ENCODE measurements at regions not wholly inside any gene's neighbourhood (a gene's known extent, or its start where the extent isn't known, plus 50 kb on each side); places are given as distances from the start of the nearest gene placed in this dataset.
A peak's percentile ranks its signal among the peaks of the same experiment; 100 is the strongest.

GRCh38 chr6:12635813-12636212 is 80.8 kb upstream of the PHACTR1 start:
- Mint-ChIP-seq H3K4me3 (no peak overlapping the region), H3K4me1 (no peaks in the 10 kb centered on the region), H3K27ac (no peak overlapping the region), H3K9me3 (peaks cover 13% of the 10 kb centered on the region), H3K36me3 (ENCODE audit: low read depth) (no peaks in the 10 kb centered on the region), H3K27me3 (ENCODE audit: insufficient read depth) (no peaks in the 10 kb centered on the region)
- DNase-seq: no peak
- peaks cover 12% of the 10 kb centered on the region for H3K9me3 ChIP-seq (ENCODE audit: control insufficient read depth, low read length)
- H3K27me3 ChIP-seq (ENCODE audit: control insufficient read depth, insufficient read depth, low read length, poor library complexity, severe bottlenecking): no peaks in the 10 kb centered on the region
- H3K9ac ChIP-seq (ENCODE audit: extremely low read depth, low read length, poor library complexity, severe bottlenecking): no peak overlapping the region
- no peak overlapping the region for H3K4me3 ChIP-seq (ENCODE audit: low read length)
- WGBS, 2 experiments (ENCODE audit: insufficient coverage in 1 of 2, insufficient read length in 1 of 2): 98 to 100% methylated on average over 1 to 2 of the region's 3 CpGs
- no peak for TF ChIP-seq CTCF (conservative IDR thresholded peaks at IDR 0.05)
- no peaks in the 10 kb centered on the region for H3K4me1 ChIP-seq (ENCODE audit: control insufficient read depth, insufficient read depth, low read length)
- no peaks in the 10 kb centered on the region for H3K36me3 ChIP-seq (ENCODE audit: control insufficient read depth, insufficient read depth, low read length)
- H3K27ac ChIP-seq (ENCODE audit: low read depth, low read length): no peak overlapping the region

DNA sequence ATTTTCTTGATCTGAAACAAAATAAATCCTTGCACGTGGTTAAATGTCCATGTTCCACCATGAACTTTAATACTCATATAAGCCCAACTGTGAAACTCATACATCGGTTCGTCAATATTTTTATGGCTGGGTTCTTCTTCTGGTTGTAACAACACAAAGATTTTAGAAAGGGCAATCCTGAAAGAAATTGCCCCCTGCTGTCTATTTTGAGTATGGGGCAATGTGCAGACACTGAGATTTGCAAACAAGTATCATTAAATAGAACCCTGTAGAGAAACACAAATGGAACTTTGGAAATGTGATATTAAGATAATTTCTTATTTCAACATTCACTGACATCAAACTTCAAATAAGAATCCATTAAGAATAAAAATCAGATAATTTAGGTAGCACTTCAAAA is 80.2 kb upstream of the PHACTR1 start:
- no peaks in the 10 kb centered on the region for H3K4me1 ChIP-seq (ENCODE audit: control insufficient read depth, insufficient read depth, low read length)
- peaks cover 12% of the 10 kb centered on the region for H3K9me3 ChIP-seq (ENCODE audit: control insufficient read depth, low read length)
- DNase-seq: no peak
- H3K36me3 ChIP-seq (ENCODE audit: control insufficient read depth, insufficient read depth, low read length): no peaks in the 10 kb centered on the region
- Mint-ChIP-seq H3K27ac (no peak overlapping the region), H3K4me3 (no peak overlapping the region), H3K27me3 (ENCODE audit: insufficient read depth) (no peaks in the 10 kb centered on the region), H3K9me3 (peaks cover 17% of the 10 kb centered on the region), H3K36me3 (ENCODE audit: low read depth) (no peaks in the 10 kb centered on the region), H3K4me1 (no peaks in the 10 kb centered on the region)
- TF ChIP-seq CTCF (conservative IDR thresholded peaks at IDR 0.05): peak; percentile 53
- H3K27ac ChIP-seq (ENCODE audit: low read depth, low read length): no peak overlapping the region
- H3K27me3 ChIP-seq (ENCODE audit: control insufficient read depth, insufficient read depth, low read length, poor library complexity, severe bottlenecking): no peaks in the 10 kb centered on the region
- H3K4me3 ChIP-seq (ENCODE audit: low read length): no peak overlapping the region
- 92 to 100% methylated on average over 3 of the region's 3 CpGs for WGBS, 2 experiments (ENCODE audit: insufficient coverage in 1 of 2, insufficient read length in 1 of 2)
- H3K9ac ChIP-seq (ENCODE audit: extremely low read depth, low read length, poor library complexity, severe bottlenecking): no peak overlapping the region

GRCh38 chr6:12637960-12638641 is 78.5 kb upstream of the PHACTR1 start:
- peak; percentile 91 for DNase-seq
- TF ChIP-seq CTCF (conservative IDR thresholded peaks at IDR 0.05): peak; percentile 96
- Mint-ChIP-seq H3K4me1 (no peaks in the 10 kb centered on the region), H3K27me3 (ENCODE audit: insufficient read depth) (no peaks in the 10 kb centered on the region), H3K9me3 (peaks cover 30% of the 10 kb centered on the region), H3K4me3 (no peak overlapping the region), H3K27ac (peak overlapping the region; percentile 2), H3K36me3 (ENCODE audit: low read depth) (no peaks in the 10 kb centered on the region)
- 19 to 30% methylated on average over 3 to 6 of the region's 7 CpGs for WGBS, 2 experiments (ENCODE audit: insufficient coverage in 1 of 2, insufficient read length in 1 of 2)
- Histone ChIP-seq H3K27me3 (ENCODE audit: control insufficient read depth, insufficient read depth, low read length, poor library complexity, severe bottlenecking) (no peaks in the 10 kb centered on the region), H3K4me1 (ENCODE audit: control insufficient read depth, insufficient read depth, low read length) (no peaks in the 10 kb centered on the region), H3K36me3 (ENCODE audit: control insufficient read depth, insufficient read depth, low read length) (no peaks in the 10 kb centered on the region), H3K9ac (ENCODE audit: extremely low read depth, low read length, poor library complexity, severe bottlenecking) (no peak overlapping the region), H3K4me3 (ENCODE audit: low read length) (no peak overlapping the region), H3K27ac (ENCODE audit: low read depth, low read length) (no peak overlapping the region), H3K9me3 (ENCODE audit: control insufficient read depth, low read length) (peaks cover 12% of the 10 kb centered on the region)
